ENCODE measurements at regions not wholly inside any gene's neighbourhood (a gene's known extent, or its start where the extent isn't known, plus 50 kb on each side); places are given as distances from the start of the nearest gene placed in this dataset.

- ChIA-PET POLR2A (interaction anchor here (0.7 kb wide), 1 partner anchor 770 kb away, joined by 3 read pairs; no protein-coding TSS in a partner anchor), CTCF (ENCODE audit: low intra/inter-chr PET ratio) (interaction anchor here (0.7 to 1.5 kb wide), 2 partner anchors 274 to 1064 kb away, joined by 3 to 8 read pairs; no protein-coding TSS in a partner anchor)
- DNase-seq (ENCODE audit: extremely low read depth in 1 of 4, low spot score in 3 of 4): no peak
- no peak overlapping the region for H3K27ac ChIP-seq (ENCODE audit: extremely low read depth, low read depth, low read length)
- H3K36me3 ChIP-seq (ENCODE audit: control insufficient read depth, insufficient read depth, low read length): no peaks in the 10 kb centered on the region
- no peak for FAIRE-seq
- no peaks in the 10 kb centered on the region for H3K79me2 ChIP-seq (ENCODE audit: control insufficient read depth, insufficient read depth, low read length)
- no peak overlapping the region for H3K4me2 ChIP-seq (ENCODE audit: insufficient read depth, low read length)
- in situ Hi-C loops (cut with MboI): loop anchor here (10.0 kb wide), 1 partner anchor 271 kb away; no protein-coding TSS in a partner anchor
- WGBS (ENCODE audit: insufficient coverage, low coverage, missing lambda C conversion rate): 0% methylated on average over 6 of the region's 7 CpGs
- intact Hi-C loops (cut with micrococcal nuclease): loop anchor here (1.0 to 10.0 kb wide), 2 partner anchors 199 to 273 kb away; no protein-coding TSS in a partner anchor
- H2AFZ ChIP-seq (ENCODE audit: low read depth, low read length): no peak overlapping the region
- BruUV-seq (replicated peaks): no TSS peak
- no peak overlapping the region for H3K9ac ChIP-seq (ENCODE audit: insufficient read depth in 1 of 2, low read depth in 2 of 2, low read length in 2 of 2)
- TF ChIP-seq SNAPC5 (CRISPR knock-in tag; IDR thresholded peaks at IDR 0.05): no peak
- no peak for TF ChIP-seq FOXP4 (CRISPR knock-in tag; IDR thresholded peaks at IDR 0.05; ENCODE audit: borderline replicate concordance)
- no peak for TF ChIP-seq IRF9 (tag; IDR thresholded peaks at IDR 0.05)
- no peak for TF ChIP-seq BMI1 (IDR thresholded peaks at IDR 0.05; ENCODE audit: low read length)
- no peak for TF ChIP-seq ARID1B (IDR thresholded peaks at IDR 0.05)
- peaks cover 3% of the 10 kb centered on the region; the same call in 1 of the 2 replicates for H4K20me1 ChIP-seq (replicated peaks; ENCODE audit: control insufficient read depth, insufficient read depth, low read length)
- H3K4me3 ChIP-seq: no peak overlapping the region
- no peak for ATAC-seq
- H3K9me1 ChIP-seq (ENCODE audit: control insufficient read depth, insufficient read depth, low read length): no peaks in the 10 kb centered on the region
- no peaks in the 10 kb centered on the region for H3K9me3 ChIP-seq (replicated peaks; ENCODE audit: control insufficient read depth, insufficient read depth, low read depth, low read length)
- H3K4me1 ChIP-seq (replicated peaks in 1 of 2; ENCODE audit: control insufficient read depth in 2 of 2, insufficient read depth in 2 of 2, low read length in 2 of 2): no peaks in the 10 kb centered on the region
- H3K27me3 ChIP-seq (ENCODE audit: control insufficient read depth in 2 of 2, insufficient read depth in 2 of 2, low read length in 2 of 2): 0 out of 5 replicates have a peak, but pooled peaks cover 0 to 3% of the 10 kb centered on the region in 2 experiments
Measured at GRCh38 chr12:107405436-107405835, 280.2 kb upstream of the PWP1 start.
